Ishikawa (cell line): ENCODE measurements at regions not wholly inside any gene's neighbourhood (a gene's known extent, or its start where the extent isn't known, plus 50 kb on each side); places are given as distances from the start of the nearest gene placed in this dataset.

Experiments used
- CEBPB ChIP-seq: IDR thresholded peaks from 2 replicates; pipeline ENCODE4 v1.6.1; 2012
- CREB1 ChIP-seq: IDR thresholded peaks from 2 replicates; pipeline ENCODE4 v1.6.1; 2012; ENCODE audit warnings: low read depth
- EGR1 ChIP-seq: IDR thresholded peaks from 2 replicates; pipeline ENCODE4 v1.6.1; 2012
- EP300 ChIP-seq: IDR thresholded peaks from 2 replicates; pipeline ENCODE4 v1.6.1; 2012; ENCODE audit warnings: borderline replicate concordance
- FOXM1 ChIP-seq: IDR thresholded peaks from 2 replicates; pipeline ENCODE4 v1.6.1; 2012; ENCODE audit warnings: low read depth, borderline replicate concordance
- NFIC ChIP-seq: IDR thresholded peaks from 2 replicates; pipeline ENCODE4 v1.6.1; 2012
- RAD21 ChIP-seq: IDR thresholded peaks from 2 replicates; pipeline ENCODE4 v1.6.1; 2012; ENCODE audit warnings: low read depth
- TAF1 ChIP-seq: IDR thresholded peaks from 2 replicates; pipeline ENCODE4 v1.6.1; 2012; ENCODE audit warnings: low read depth, mild to moderate bottlenecking
- TCF12 ChIP-seq: IDR thresholded peaks from 2 replicates; pipeline ENCODE4 v1.6.1; 2012; ENCODE audit warnings: low read depth
- TEAD4 ChIP-seq: IDR thresholded peaks from 2 replicates; pipeline ENCODE4 v1.6.1; 2012
- USF1 ChIP-seq: IDR thresholded peaks from 2 replicates; pipeline ENCODE4 v1.6.1; 2012
- YY1 ChIP-seq: IDR thresholded peaks from 2 replicates; pipeline ENCODE4 v1.6.1; 2012; ENCODE audit warnings: low read depth
- ZBTB7A ChIP-seq: IDR thresholded peaks from 2 replicates; pipeline ENCODE4 v1.6.1; 2012; ENCODE audit warnings: low read depth
- TF ChIP-seq, protein P1 (sequence below): IDR thresholded peaks from 2 replicates; pipeline ENCODE4 v1.6.1; 2012; ENCODE audit warnings: low read depth, mild to moderate bottlenecking
- TF ChIP-seq, protein P2 (sequence below): IDR thresholded peaks from 2 replicates; pipeline ENCODE4 v1.6.1; 2012

DNA sequence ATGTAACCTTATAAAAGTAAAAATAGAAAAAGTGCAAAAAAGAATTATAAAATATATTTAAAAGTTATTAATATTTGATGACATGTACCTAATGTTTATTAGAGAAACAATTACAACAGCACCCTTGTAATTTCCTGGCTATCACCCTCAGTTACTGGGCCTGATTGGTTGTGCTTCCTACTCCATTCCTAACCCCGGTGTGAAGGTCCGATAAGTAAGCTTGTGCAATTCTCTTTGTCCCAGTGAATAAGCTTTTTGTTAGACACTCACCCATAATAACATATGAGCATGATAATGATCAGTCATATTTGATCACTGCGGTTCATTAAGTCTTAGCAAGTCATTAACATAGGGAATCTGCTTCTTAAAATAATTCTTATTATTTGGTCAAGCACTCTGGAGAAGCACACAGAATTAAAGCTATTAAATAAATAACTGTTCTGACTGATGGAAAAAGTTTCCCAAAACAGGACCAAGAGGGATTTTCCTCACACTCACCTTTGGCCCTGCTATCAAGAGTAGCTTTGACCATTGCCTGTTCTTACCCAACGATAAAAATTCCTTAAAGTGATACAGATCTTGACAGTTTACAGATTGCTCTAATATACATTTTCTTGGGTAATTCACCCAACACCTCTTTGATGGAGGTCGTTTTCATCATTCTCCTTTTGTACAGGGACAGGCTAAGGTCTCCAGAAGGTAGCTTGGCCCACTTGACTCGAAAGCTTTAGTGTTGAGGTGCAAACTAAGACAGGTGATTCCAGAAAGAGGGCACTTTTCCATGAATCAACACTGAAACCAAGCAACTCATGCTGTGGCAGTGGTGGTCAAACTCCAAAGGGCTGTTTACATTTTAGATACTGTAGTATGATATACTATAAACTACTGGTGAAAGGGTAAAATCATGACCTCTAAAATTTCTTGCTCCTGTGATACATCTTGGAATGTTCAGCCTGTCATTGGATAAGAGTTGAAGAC is 543.0 kb upstream of the KCNMB2 start:
- TF ChIP-seq FOXM1 (no peak), TAF1 (no peak), TCF12 (no peak), EGR1 (no peak), ZBTB7A (no peak), CREB1 (no peak), TEAD4 (no peak), RAD21 (no peak)
- TF ChIP-seq, protein P1, sequence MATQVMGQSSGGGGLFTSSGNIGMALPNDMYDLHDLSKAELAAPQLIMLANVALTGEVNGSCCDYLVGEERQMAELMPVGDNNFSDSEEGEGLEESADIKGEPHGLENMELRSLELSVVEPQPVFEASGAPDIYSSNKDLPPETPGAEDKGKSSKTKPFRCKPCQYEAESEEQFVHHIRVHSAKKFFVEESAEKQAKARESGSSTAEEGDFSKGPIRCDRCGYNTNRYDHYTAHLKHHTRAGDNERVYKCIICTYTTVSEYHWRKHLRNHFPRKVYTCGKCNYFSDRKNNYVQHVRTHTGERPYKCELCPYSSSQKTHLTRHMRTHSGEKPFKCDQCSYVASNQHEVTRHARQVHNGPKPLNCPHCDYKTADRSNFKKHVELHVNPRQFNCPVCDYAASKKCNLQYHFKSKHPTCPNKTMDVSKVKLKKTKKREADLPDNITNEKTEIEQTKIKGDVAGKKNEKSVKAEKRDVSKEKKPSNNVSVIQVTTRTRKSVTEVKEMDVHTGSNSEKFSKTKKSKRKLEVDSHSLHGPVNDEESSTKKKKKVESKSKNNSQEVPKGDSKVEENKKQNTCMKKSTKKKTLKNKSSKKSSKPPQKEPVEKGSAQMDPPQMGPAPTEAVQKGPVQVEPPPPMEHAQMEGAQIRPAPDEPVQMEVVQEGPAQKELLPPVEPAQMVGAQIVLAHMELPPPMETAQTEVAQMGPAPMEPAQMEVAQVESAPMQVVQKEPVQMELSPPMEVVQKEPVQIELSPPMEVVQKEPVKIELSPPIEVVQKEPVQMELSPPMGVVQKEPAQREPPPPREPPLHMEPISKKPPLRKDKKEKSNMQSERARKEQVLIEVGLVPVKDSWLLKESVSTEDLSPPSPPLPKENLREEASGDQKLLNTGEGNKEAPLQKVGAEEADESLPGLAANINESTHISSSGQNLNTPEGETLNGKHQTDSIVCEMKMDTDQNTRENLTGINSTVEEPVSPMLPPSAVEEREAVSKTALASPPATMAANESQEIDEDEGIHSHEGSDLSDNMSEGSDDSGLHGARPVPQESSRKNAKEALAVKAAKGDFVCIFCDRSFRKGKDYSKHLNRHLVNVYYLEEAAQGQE, result no peak
- TF ChIP-seq, protein P2, sequence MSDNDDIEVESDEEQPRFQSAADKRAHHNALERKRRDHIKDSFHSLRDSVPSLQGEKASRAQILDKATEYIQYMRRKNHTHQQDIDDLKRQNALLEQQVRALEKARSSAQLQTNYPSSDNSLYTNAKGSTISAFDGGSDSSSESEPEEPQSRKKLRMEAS, result no peak

GRCh38 chr3:177994976-177995375 is 541.3 kb upstream of the KCNMB2 start:
- no peak for TF ChIP-seq YY1
- TF ChIP-seq NFIC, result no peak
- TF ChIP-seq RAD21, result no peak
- TF ChIP-seq, protein P2, result no peak
- no peak for TF ChIP-seq TEAD4
- TF ChIP-seq EP300, result no peak
- no peak for TF ChIP-seq EGR1
- no peak for TF ChIP-seq TAF1

DNA sequence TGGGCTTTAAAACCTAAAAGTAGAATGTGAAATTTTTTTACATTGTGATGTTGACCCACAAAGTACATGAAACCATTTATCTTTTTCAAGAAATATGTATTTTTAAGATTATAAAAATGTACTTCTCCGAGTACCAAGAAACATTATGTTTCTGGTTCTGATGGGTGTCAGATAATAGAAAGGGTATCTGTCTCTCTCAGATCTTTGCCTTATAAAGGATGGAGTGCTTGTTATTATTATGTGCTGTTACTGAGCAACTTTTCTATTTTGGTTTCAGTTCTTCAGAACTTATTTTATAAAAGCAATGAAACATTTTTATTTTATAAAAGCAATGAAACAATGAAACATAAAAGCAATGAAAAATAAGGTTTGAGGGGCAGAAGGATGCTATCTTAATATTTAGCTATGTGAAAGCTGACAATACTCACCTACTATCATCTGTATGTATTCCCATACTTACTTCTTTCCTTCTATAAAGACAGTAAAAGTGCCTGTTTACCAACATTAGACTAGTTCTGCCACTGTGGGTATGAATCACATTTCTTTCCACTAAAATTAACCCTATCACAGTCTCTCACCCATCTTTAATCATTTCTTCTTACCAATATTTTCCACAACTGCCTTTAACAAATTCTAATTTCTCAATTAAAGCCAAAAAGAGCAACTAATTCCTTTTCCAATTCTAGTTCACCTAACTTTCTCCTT is 540.7 kb upstream of the KCNMB2 start:
- TF ChIP-seq FOXM1 (no peak), RAD21 (no peak), CREB1 (no peak), YY1 (no peak), NFIC (no peak), TCF12 (no peak), TEAD4 (no peak), EP300 (no peak)
- TF ChIP-seq, protein P1, result no peak

DNA sequence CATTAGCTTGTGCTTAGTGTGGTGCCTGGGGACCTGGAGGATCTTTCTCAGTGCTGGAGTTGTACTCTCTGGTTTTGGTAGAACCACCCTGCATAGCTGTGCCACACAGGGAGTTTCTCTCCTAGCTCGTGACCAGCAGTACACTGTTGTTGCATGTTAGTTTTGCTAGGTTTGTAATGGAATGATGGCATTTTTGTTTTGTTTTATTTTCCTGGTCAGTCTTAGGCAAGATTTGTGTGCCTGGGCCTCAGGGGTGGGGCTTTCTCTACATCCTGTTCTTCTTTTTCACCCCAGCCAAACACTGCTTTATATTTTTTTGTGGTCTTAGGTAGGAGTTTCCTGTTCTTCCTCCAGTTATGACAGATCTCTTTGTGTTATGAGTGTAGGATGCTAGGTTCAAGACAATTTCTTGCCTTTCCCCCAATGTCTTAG is 534.5 kb upstream of the KCNMB2 start:
- TF ChIP-seq TAF1 (no peak), CEBPB (no peak), TCF12 (no peak), FOXM1 (no peak), YY1 (no peak), NFIC (no peak), USF1 (no peak), EGR1 (no peak), EP300 (no peak), TEAD4 (no peak), ZBTB7A (no peak), CREB1 (no peak), RAD21 (no peak)
- TF ChIP-seq, protein P1, result no peak
- TF ChIP-seq, protein P2, result no peak
